A549 (cell line): ENCODE measurements at regions not wholly inside any gene's neighbourhood (a gene's known extent, or its start where the extent isn't known, plus 50 kb on each side); places are given as distances from the start of the nearest gene placed in this dataset.

Source experiments
- CEBPB ChIP-seq, 2 experiments: fragments of >200 bp in 1 of 2; sonication (Bioruptor Twin) in 1 of 2; formaldehyde crosslinking in 1 of 2; IDR thresholded peaks; 2 replicates each; pipeline ENCODE4 v1.6.1; 2012 to 2016
- KDM5A ChIP-seq: fragments of 200-600 bp; sonication (generic); IDR thresholded peaks from 2 replicates; pipeline ENCODE4 v1.6.1; 2016; ENCODE audit warnings: antibody characterized with exemption, mild to moderate bottlenecking
- MYC ChIP-seq: IDR thresholded peaks from 2 replicates; pipeline ENCODE4 v1.6.1; 2012; ENCODE audit warnings: mild to moderate bottlenecking, inconsistent platforms, low read length, improper control_type of control experiment, borderline replicate concordance
- POLR2A ChIP-seq: IDR thresholded peaks from 2 replicates; pipeline ENCODE4 v1.6.1; 2012; ENCODE audit warnings: mild to moderate bottlenecking, low read length
- SMC3 ChIP-seq: fragments of >200 bp; sonication (Bioruptor Twin); formaldehyde crosslinking; IDR thresholded peaks from 3 replicates; pipeline ENCODE4 v1.6.1; 2018; ENCODE audit warnings: inconsistent platforms
- TF ChIP-seq, protein P1 (sequence below): fragments of >200 bp; sonication (Bioruptor Twin); formaldehyde crosslinking; IDR thresholded peaks from 3 replicates; pipeline ENCODE4 v1.5.1; 2016
- TF ChIP-seq, protein P2 (sequence below): IDR thresholded peaks from 2 replicates; pipeline ENCODE4 v1.6.1; 2012
- TF ChIP-seq, protein P3 (sequence below): fragments of 250-450 bp; sonication (Bioruptor Pico); IDR thresholded peaks from 2 replicates; pipeline ENCODE4 v1.5.0; 2021; ENCODE audit warnings: mild to moderate bottlenecking, moderate library complexity, borderline replicate concordance

DNA sequence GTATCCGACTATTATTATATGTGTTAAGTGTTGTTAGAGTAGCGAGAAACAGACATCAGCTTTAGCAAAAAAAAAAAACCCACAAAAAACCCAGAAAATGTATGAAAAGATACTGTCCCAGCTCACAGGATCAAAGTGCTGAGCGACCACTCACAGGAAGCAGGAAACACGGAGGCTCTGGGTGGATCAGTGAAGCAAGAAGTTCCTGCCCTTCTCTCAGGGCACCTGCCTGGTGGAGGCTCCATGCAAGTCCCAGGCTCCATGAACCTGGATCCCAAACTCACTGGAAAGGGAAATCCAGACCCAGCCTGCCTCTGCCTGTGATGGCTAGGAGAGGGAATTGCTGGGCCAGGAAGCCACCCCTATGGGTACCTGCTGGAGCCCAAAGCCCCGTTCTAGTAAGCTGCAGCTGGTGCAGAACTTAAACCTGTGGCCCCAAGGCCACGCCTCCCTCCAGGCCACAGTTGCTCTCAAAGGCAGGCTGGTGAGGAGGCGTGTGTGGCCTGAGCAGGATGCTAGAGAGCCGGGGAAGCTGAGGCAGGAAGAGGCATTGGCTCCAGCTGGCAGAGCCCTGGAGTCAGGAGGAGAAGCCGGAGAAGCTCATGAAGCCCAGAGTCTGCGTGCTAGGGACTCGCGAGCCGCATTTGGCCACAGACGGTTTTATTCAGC is 63.5 kb upstream of the TAF1B start:
- TF ChIP-seq POLR2A = no peak
- TF ChIP-seq, protein P1, sequence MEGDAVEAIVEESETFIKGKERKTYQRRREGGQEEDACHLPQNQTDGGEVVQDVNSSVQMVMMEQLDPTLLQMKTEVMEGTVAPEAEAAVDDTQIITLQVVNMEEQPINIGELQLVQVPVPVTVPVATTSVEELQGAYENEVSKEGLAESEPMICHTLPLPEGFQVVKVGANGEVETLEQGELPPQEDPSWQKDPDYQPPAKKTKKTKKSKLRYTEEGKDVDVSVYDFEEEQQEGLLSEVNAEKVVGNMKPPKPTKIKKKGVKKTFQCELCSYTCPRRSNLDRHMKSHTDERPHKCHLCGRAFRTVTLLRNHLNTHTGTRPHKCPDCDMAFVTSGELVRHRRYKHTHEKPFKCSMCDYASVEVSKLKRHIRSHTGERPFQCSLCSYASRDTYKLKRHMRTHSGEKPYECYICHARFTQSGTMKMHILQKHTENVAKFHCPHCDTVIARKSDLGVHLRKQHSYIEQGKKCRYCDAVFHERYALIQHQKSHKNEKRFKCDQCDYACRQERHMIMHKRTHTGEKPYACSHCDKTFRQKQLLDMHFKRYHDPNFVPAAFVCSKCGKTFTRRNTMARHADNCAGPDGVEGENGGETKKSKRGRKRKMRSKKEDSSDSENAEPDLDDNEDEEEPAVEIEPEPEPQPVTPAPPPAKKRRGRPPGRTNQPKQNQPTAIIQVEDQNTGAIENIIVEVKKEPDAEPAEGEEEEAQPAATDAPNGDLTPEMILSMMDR = no peak
- TF ChIP-seq, protein P2, sequence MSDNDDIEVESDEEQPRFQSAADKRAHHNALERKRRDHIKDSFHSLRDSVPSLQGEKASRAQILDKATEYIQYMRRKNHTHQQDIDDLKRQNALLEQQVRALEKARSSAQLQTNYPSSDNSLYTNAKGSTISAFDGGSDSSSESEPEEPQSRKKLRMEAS = no peak
- no peak for TF ChIP-seq CEBPB (IDR thresholded peaks at IDR 0.05)
- TF ChIP-seq SMC3 = no peak
- no peak for TF ChIP-seq MYC
- TF ChIP-seq, protein P3, sequence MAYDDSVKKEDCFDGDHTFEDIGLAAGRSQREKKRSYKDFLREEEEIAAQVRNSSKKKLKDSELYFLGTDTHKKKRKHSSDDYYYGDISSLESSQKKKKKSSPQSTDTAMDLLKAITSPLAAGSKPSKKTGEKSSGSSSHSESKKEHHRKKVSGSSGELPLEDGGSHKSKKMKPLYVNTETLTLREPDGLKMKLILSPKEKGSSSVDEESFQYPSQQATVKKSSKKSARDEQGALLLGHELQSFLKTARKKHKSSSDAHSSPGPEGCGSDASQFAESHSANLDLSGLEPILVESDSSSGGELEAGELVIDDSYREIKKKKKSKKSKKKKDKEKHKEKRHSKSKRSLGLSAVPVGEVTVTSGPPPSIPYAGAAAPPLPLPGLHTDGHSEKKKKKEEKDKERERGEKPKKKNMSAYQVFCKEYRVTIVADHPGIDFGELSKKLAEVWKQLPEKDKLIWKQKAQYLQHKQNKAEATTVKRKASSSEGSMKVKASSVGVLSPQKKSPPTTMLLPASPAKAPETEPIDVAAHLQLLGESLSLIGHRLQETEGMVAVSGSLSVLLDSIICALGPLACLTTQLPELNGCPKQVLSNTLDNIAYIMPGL (CRISPR knock-in tag) = no peak
- no peak for TF ChIP-seq KDM5A
